GM06990 (cell line): ENCODE measurements at regions not wholly inside any gene's neighbourhood (a gene's known extent, or its start where the extent isn't known, plus 50 kb on each side); places are given as distances from the start of the nearest gene placed in this dataset.
"Not testable (repeated sequence)": the region's sequence is repeated elsewhere in the genome, so short reads cannot be mapped to it uniquely, and the experiment has no call there.

Experiments used
- DNase-seq: peaks from one replicate; pipeline ENCODE4 v3.0.0-alpha.2; 2011; ENCODE audit not compliant: insufficient read length; ENCODE audit errors: extremely low read depth
- H3K27me3 ChIP-seq: replicated peaks from 2 replicates; pipeline ENCODE4 v1.6.0; 2011; ENCODE audit warnings: low read length; ENCODE audit not compliant: control insufficient read depth, insufficient read depth
- H3K36me3 ChIP-seq: 2 replicates; pipeline ENCODE4 v1.5.1; 2011; ENCODE audit warnings: low read length; ENCODE audit not compliant: control insufficient read depth, insufficient read depth
- H3K4me3 ChIP-seq: replicated peaks from 2 replicates; pipeline ENCODE4 v1.5.1; 2011; ENCODE audit warnings: low read depth, mild to moderate bottlenecking, control low read depth, low read length

GRCh38 chr15:30688684-30689083 lies 62.8 kb downstream of the ARHGAP11B start:
- not testable (repeated sequence) for H3K27me3 ChIP-seq, H3K4me3 ChIP-seq, DNase-seq, H3K36me3 ChIP-seq

- H3K27me3 ChIP-seq, H3K36me3 ChIP-seq, H3K4me3 ChIP-seq, DNase-seq: not testable (repeated sequence)
Measured at GRCh38 chr15:30690153-30690552, 64.2 kb downstream of the ARHGAP11B start.

- not testable (repeated sequence) for H3K4me3 ChIP-seq, H3K27me3 ChIP-seq, H3K36me3 ChIP-seq, DNase-seq
Measured at GRCh38 chr15:30695811-30696210, 69.9 kb downstream of the ARHGAP11B start.

- not testable (repeated sequence) for H3K36me3 ChIP-seq, H3K27me3 ChIP-seq
- peak overlapping the region; percentile 11 for H3K4me3 ChIP-seq
- DNase-seq: peak; percentile 27
Measured at GRCh38 chr15:30696439-30697314, 70.7 kb downstream of the ARHGAP11B start.

GRCh38 chr15:30697315-30697685 lies 71.4 kb downstream of the ARHGAP11B start:
- not testable (repeated sequence) for H3K36me3 ChIP-seq, H3K4me3 ChIP-seq, H3K27me3 ChIP-seq
- DNase-seq: peak; percentile 35

- not testable (repeated sequence) for H3K4me3 ChIP-seq, H3K36me3 ChIP-seq, H3K27me3 ChIP-seq, DNase-seq
Measured at GRCh38 chr15:30700006-30700597, 74.2 kb downstream of the ARHGAP11B start.

- DNase-seq: not testable (repeated sequence)
Measured at GRCh38 chr15:30707976-30708685, 82.2 kb downstream of the ARHGAP11B start.

GRCh38 chr15:30708809-30709208 lies 82.9 kb downstream of the ARHGAP11B start:
- not testable (repeated sequence) for DNase-seq, H3K36me3 ChIP-seq, H3K27me3 ChIP-seq, H3K4me3 ChIP-seq

More at GRCh38 chr15:30707976-30708685, 82.2 kb downstream of the ARHGAP11B start:
- H3K36me3 ChIP-seq, H3K27me3 ChIP-seq, H3K4me3 ChIP-seq: not testable (repeated sequence)

GRCh38 chr15:30718038-30718643 lies 92.2 kb downstream of the ARHGAP11B start:
- not testable (repeated sequence) for H3K4me3 ChIP-seq, H3K36me3 ChIP-seq, DNase-seq, H3K27me3 ChIP-seq

- not testable (repeated sequence) for H3K4me3 ChIP-seq, DNase-seq, H3K27me3 ChIP-seq, H3K36me3 ChIP-seq
Measured at GRCh38 chr15:30719363-30719762, 93.4 kb downstream of the ARHGAP11B start.

- H3K36me3 ChIP-seq, H3K27me3 ChIP-seq, DNase-seq, H3K4me3 ChIP-seq: not testable (repeated sequence)
Measured at GRCh38 chr15:30720825-30721224, 94.9 kb downstream of the ARHGAP11B start.

- H3K27me3 ChIP-seq, H3K4me3 ChIP-seq, H3K36me3 ChIP-seq, DNase-seq: not testable (repeated sequence)
Measured at GRCh38 chr15:30721529-30721928, 95.6 kb downstream of the ARHGAP11B start.

- DNase-seq, H3K4me3 ChIP-seq, H3K36me3 ChIP-seq, H3K27me3 ChIP-seq: not testable (repeated sequence)
Measured at GRCh38 chr15:30723540-30724175, 97.7 kb downstream of the ARHGAP11B start.
